ENCODE measurements at regions not wholly inside any gene's neighbourhood (a gene's known extent, or its start where the extent isn't known, plus 50 kb on each side); places are given as distances from the start of the nearest gene placed in this dataset.

GRCh38 chr12:90645181-90645580 is 309.8 kb downstream of the CCER1 start:
- Histone ChIP-seq H3K4me1 (ENCODE audit: control insufficient read depth in 4 of 4, insufficient read depth in 4 of 4, low read length in 3 of 4) (no peaks in the 10 kb centered on the region), H3K36me3 (ENCODE audit: control insufficient read depth in 4 of 4, insufficient read depth in 3 of 4, low read depth in 1 of 4, low read length in 3 of 4) (no peaks in the 10 kb centered on the region), H3K27me3 (ENCODE audit: control insufficient read depth in 4 of 4, insufficient read depth in 4 of 4, low read length in 3 of 4) (no peaks in the 10 kb centered on the region), H3K9ac (ENCODE audit: low read depth in 1 of 2, low read length in 2 of 2) (no peak overlapping the region), H3K27ac (ENCODE audit: low read depth in 1 of 2, low read length in 2 of 2) (no peak overlapping the region), H3K9me3 (ENCODE audit: control insufficient read depth in 4 of 4, low read length in 3 of 4) (no peaks in the 10 kb centered on the region), H3K4me3 (ENCODE audit: low read depth in 1 of 3, low read length in 3 of 3) (no peak overlapping the region)
- TF ChIP-seq SP1 (IDR thresholded peaks at IDR 0.05) (no peak), GABPA (IDR thresholded peaks at IDR 0.05 in 1 of 2, conservative IDR thresholded peaks at IDR 0.05 in 1 of 2) (no peak), FOXA1 (IDR thresholded peaks at IDR 0.05) (no peak), ATF3 (IDR thresholded peaks at IDR 0.05) (no peak), HNF4G (IDR thresholded peaks at IDR 0.05) (no peak), CTCF (IDR thresholded peaks at IDR 0.05; ENCODE audit: low read depth, low read length, missing input control) (no peak)
- WGBS, result 76% methylated on average over 1 of the region's 1 CpG
- DNase-seq (ENCODE audit: low spot score), result no peak

- Histone ChIP-seq H3K36me3 (ENCODE audit: control insufficient read depth in 4 of 4, insufficient read depth in 3 of 4, low read depth in 1 of 4, low read length in 3 of 4) (no peaks in the 10 kb centered on the region), H3K9me3 (ENCODE audit: control insufficient read depth in 4 of 4, low read length in 3 of 4) (no peaks in the 10 kb centered on the region), H3K27me3 (ENCODE audit: control insufficient read depth in 4 of 4, insufficient read depth in 4 of 4, low read length in 3 of 4) (no peaks in the 10 kb centered on the region), H3K9ac (ENCODE audit: low read depth in 1 of 2, low read length in 2 of 2) (no peak overlapping the region), H3K4me1 (ENCODE audit: control insufficient read depth in 4 of 4, insufficient read depth in 4 of 4, low read length in 3 of 4) (no peaks in the 10 kb centered on the region), H3K4me3 (ENCODE audit: low read depth in 1 of 3, low read length in 3 of 3) (no peak overlapping the region), H3K27ac (ENCODE audit: low read depth in 1 of 2, low read length in 2 of 2) (no peak overlapping the region)
- DNase-seq (ENCODE audit: low spot score), result no peak
- no peak for TF ChIP-seq JUND (IDR thresholded peaks at IDR 0.05)
- TF ChIP-seq REST (IDR thresholded peaks at IDR 0.05), result no peak
- WGBS, result 39% methylated on average over 1 of the region's 1 CpG
These were observed 323.3 kb downstream of the CCER1 start for GRCh38 chr12:90631591-90632212.

- Histone ChIP-seq H3K9me3 (ENCODE audit: control insufficient read depth in 4 of 4, low read length in 3 of 4) (no peaks in the 10 kb centered on the region), H3K27me3 (ENCODE audit: control insufficient read depth in 4 of 4, insufficient read depth in 4 of 4, low read length in 3 of 4) (no peaks in the 10 kb centered on the region), H3K9ac (ENCODE audit: low read depth in 1 of 2, low read length in 2 of 2) (no peak overlapping the region), H3K4me3 (ENCODE audit: low read depth in 1 of 3, low read length in 3 of 3) (no peak overlapping the region), H3K27ac (ENCODE audit: low read depth in 1 of 2, low read length in 2 of 2) (no peak overlapping the region), H3K4me1 (ENCODE audit: control insufficient read depth in 4 of 4, insufficient read depth in 4 of 4, low read length in 3 of 4) (no peaks in the 10 kb centered on the region), H3K36me3 (ENCODE audit: control insufficient read depth in 4 of 4, insufficient read depth in 3 of 4, low read depth in 1 of 4, low read length in 3 of 4) (no peaks in the 10 kb centered on the region)
- DNase-seq (ENCODE audit: low spot score), result no peak
- TF ChIP-seq HNF4G (IDR thresholded peaks at IDR 0.05) (no peak), GABPA (IDR thresholded peaks at IDR 0.05 in 1 of 2, conservative IDR thresholded peaks at IDR 0.05 in 1 of 2) (no peak), EGR1 (IDR thresholded peaks at IDR 0.05; ENCODE audit: low read depth in 2 of 2) (no peak), NR2F2 (IDR thresholded peaks at IDR 0.05) (no peak), JUND (IDR thresholded peaks at IDR 0.05) (no peak), REST (IDR thresholded peaks at IDR 0.05) (no peak), YY1 (IDR thresholded peaks at IDR 0.05) (no peak)
- TF ChIP-seq, protein P1, sequence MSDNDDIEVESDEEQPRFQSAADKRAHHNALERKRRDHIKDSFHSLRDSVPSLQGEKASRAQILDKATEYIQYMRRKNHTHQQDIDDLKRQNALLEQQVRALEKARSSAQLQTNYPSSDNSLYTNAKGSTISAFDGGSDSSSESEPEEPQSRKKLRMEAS (IDR thresholded peaks at IDR 0.05), result no peak
- TF ChIP-seq, protein P2, sequence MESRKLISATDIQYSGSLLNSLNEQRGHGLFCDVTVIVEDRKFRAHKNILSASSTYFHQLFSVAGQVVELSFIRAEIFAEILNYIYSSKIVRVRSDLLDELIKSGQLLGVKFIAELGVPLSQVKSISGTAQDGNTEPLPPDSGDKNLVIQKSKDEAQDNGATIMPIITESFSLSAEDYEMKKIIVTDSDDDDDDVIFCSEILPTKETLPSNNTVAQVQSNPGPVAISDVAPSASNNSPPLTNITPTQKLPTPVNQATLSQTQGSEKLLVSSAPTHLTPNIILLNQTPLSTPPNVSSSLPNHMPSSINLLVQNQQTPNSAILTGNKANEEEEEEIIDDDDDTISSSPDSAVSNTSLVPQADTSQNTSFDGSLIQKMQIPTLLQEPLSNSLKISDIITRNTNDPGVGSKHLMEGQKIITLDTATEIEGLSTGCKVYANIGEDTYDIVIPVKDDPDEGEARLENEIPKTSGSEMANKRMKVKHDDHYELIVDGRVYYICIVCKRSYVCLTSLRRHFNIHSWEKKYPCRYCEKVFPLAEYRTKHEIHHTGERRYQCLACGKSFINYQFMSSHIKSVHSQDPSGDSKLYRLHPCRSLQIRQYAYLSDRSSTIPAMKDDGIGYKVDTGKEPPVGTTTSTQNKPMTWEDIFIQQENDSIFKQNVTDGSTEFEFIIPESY (IDR thresholded peaks at IDR 0.05), result no peak
These were observed 325.0 kb downstream of the CCER1 start for GRCh38 chr12:90630006-90630405.
